Fibroblast of pulmonary artery (primary cell): ENCODE measurements at regions not wholly inside any gene's neighbourhood (a gene's known extent, or its start where the extent isn't known, plus 50 kb on each side); places are given as distances from the start of the nearest gene placed in this dataset.

Experiments
- DNase-seq: peaks from one replicate; pipeline ENCODE4 v3.0.0-alpha.2; 2010; ENCODE audit warnings: low read depth
- H3K4me3 ChIP-seq: replicated peaks from 2 replicates; pipeline ENCODE4 v1.5.1; 2011; ENCODE audit warnings: low read depth, mild to moderate bottlenecking, control low read depth, low read length, moderate library complexity
- TF ChIP-seq, protein P1 (sequence below): IDR thresholded peaks from 2 replicates; pipeline ENCODE4 v1.5.1; 2011; ENCODE audit warnings: mild to moderate bottlenecking, control low read depth, low read length, inconsistent platforms; ENCODE audit errors: missing control alignments

DNA sequence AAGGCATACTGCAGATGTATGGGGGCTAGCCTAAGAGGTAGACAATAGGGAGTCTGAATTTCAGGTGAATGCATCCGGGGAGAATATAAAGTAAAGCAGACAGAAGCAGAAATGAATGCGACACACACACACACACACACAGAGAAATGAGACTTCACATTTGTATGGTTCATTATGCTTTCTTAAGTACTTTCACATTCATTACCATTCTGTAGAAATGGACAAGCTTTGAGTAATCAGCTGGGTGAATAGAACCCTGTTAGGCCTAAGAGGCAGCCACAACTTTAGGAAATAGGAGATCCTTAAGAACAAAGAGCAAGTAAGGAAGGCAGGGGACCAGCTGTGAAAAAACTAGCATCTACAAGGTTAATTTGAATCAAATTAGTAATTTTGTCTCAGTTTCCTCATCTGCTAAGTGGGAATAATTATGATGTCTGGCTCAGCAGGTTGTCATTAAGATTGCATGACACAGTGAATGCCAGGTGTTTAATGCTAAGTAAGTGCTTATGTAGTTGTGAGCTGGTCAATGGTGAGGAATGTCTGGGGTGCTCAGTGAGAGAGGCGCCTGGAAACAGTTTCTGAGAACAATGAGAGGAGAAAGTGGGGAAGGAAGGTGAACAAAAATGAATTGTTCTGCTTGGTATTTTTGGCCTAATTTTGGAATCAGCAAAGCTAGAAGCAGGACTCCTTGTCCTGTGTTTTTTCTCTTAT lies 265.8 kb upstream of the CLINT1 start:
- H3K4me3 ChIP-seq = no peak overlapping the region
- TF ChIP-seq, protein P1, sequence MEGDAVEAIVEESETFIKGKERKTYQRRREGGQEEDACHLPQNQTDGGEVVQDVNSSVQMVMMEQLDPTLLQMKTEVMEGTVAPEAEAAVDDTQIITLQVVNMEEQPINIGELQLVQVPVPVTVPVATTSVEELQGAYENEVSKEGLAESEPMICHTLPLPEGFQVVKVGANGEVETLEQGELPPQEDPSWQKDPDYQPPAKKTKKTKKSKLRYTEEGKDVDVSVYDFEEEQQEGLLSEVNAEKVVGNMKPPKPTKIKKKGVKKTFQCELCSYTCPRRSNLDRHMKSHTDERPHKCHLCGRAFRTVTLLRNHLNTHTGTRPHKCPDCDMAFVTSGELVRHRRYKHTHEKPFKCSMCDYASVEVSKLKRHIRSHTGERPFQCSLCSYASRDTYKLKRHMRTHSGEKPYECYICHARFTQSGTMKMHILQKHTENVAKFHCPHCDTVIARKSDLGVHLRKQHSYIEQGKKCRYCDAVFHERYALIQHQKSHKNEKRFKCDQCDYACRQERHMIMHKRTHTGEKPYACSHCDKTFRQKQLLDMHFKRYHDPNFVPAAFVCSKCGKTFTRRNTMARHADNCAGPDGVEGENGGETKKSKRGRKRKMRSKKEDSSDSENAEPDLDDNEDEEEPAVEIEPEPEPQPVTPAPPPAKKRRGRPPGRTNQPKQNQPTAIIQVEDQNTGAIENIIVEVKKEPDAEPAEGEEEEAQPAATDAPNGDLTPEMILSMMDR = no peak
- DNase-seq = no peak

DNA sequence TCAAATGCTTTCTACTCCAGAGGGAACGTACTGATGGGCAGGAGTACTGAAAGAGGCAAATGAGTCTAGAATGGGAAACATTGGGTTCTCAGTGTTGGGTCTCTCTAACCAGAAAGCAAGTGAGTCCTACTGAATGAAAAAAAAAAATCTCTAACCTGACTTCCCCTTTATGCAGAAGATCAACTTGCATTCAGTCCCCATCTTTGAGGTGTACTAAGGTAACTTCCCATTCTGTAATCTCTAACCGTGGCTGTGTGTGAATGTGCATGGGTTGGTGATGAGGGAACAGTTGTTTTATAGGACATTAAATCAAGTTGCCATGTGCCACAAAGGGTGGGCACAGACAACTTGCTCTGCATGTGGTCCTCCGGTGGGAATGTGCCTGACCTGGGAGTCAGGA lies 264.6 kb upstream of the CLINT1 start:
- no peak overlapping the region for H3K4me3 ChIP-seq
- TF ChIP-seq, protein P1 = no peak
- DNase-seq = no peak

DNA sequence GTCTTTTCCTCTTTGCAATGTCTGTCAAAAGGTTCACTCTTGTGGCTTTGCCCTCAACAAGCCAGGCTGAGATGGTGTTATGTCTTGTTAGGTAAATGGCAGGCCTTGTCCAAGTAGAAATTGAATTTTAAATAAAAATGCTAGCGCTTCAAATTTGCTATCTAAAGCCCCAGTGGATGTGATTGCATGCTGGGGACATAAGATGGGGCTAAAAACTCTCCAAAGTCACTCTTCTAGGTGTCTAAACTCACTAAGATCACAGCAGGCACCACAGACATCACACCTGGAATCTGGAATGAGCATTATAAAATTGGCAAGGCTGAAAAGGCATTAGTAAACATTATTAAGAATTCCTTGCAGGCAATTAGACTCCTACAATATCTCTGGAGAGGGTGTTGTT lies 262.7 kb upstream of the CLINT1 start:
- TF ChIP-seq, protein P1 = no peak
- H3K4me3 ChIP-seq = no peak overlapping the region
- no peak for DNase-seq

DNA sequence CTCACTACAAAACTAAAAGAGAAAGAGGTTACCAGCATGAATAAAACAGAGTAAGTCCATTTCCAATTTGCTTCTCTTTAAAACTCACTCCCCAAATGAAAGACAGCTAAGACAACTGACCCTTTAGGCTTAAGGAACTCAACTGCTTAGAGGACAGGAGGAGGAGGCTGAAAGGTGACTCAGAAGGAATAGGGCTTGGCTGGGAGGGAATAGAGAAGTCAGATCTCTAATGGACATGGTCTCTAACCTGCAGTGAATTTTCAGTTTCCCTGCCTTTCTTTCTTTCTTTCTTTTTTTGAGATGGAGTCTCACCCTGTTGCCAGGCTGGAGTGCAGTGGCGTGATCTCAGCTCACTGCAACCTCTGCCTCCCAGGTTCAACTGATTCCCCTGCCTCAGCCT lies 261.8 kb upstream of the CLINT1 start:
- TF ChIP-seq, protein P1 = no peak
- DNase-seq = no peak
- H3K4me3 ChIP-seq = no peak overlapping the region

DNA sequence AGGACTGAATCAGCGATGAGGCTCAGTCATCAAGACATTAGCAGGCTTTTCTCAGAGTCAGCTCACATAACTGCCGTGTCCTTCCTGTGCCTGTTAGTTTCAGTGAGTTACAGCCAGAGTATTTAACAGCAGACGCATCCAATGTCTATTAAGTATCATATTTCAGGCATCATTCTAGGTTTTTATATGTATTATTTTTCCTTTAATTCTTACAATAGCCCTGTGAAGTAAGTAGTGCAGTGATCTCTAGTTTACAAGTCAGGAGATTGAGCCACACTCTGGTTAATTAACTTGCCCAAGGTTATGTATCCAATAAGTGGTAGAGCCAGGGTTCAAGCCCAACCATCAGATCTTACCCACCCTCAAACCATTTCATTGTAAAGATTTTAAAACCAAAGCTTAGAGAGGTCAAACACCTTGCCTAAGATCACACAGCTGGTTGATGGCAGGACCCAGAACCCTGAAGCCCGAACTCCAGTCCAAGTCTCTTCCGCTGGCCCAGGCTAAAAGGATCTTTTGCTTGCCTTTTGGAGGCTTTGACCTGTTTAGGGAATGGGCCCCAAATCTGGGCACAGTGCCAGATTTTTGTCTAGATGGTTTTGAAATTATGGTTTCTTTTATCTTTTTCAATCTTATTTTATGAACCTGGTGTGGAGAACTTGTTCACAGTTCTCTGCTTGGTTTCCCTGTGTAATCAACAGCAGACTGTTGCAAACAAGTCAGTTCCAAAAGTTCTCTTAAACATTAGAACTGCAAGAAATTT lies 261.2 kb upstream of the CLINT1 start:
- TF ChIP-seq, protein P1 = no peak
- H3K4me3 ChIP-seq = no peak overlapping the region
- DNase-seq = no peak

DNA sequence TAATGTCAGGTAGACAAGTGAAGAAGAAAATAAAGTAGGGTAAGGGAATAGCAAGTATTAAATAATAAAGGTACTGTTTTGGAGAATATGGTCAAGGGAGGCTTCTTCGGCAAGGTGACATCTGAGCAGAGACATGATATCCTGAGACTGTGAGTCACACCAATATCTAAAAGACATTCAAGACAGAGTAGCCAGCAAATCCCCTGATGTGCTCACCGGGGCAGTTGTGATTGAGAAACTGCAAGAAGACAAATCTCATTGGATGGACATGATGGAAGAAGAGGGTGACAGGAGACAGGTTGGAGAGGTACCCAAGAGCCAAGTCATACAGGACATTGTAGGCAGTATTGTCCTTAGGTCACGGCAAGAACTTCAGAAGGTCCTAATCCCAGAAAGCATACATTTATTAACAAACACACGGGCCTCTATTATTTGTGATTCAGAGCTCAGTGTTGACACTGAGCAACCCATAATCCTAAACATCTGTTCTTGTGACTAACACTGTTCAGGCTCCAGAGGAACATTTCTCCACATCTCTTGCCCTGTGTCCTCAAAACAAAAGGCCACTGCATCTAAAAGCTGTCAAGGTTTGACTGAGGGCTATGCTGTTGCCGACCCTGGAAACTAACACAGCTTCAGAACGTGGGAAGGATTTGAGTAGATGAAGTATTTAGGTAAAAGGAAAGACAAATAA lies 258.7 kb upstream of the CLINT1 start:
- TF ChIP-seq, protein P1 = no peak
- no peak overlapping the region for H3K4me3 ChIP-seq
- DNase-seq = no peak
